Pulmonary artery endothelial cell (primary cell): ENCODE measurements at regions not wholly inside any gene's neighbourhood (a gene's known extent, or its start where the extent isn't known, plus 50 kb on each side); places are given as distances from the start of the nearest gene placed in this dataset.
"Not testable (repeated sequence)": the region's sequence is repeated elsewhere in the genome, so short reads cannot be mapped to it uniquely, and the experiment has no call there.

ENCODE experiments used
- DNase-seq: peaks from one replicate; pipeline ENCODE4 v3.0.0-alpha.2; 2011; ENCODE audit warnings: low read depth, low spot score

- no peak for DNase-seq
These were observed 104.8 kb upstream of the ZNF648 start for GRCh38 chr1:182166321-182166720.

GRCh38 chr1:182164273-182164672, 102.8 kb upstream of the ZNF648 start:
- no peak for DNase-seq

- no peak for DNase-seq
These were observed 102.3 kb upstream of the ZNF648 start for GRCh38 chr1:182163821-182164223.

- no peak for DNase-seq
These were observed 97.9 kb upstream of the ZNF648 start for GRCh38 chr1:182159443-182159842.

DNA sequence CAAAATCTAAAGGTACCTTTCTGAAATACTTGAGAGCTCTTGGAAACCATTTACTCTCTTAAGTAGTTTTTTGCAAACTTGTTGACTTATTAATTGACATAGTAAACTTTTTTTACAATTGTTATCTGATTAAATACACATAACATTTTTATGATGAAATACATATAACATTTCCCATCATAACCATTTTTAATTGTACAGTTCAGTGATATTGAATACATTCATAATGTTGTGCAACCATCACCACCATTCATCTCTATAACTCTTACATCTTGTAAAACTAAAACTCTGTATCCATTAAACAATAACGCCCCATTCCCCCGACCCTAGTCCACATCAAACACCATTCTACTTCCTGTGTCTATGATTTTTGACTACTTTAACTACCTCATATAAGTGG, 95.7 kb upstream of the ZNF648 start:
- DNase-seq: no peak

GRCh38 chr1:182154425-182154824, 92.9 kb upstream of the ZNF648 start:
- DNase-seq: not testable (repeated sequence)

GRCh38 chr1:182149411-182149965, 88.0 kb upstream of the ZNF648 start:
- DNase-seq: no peak

DNA sequence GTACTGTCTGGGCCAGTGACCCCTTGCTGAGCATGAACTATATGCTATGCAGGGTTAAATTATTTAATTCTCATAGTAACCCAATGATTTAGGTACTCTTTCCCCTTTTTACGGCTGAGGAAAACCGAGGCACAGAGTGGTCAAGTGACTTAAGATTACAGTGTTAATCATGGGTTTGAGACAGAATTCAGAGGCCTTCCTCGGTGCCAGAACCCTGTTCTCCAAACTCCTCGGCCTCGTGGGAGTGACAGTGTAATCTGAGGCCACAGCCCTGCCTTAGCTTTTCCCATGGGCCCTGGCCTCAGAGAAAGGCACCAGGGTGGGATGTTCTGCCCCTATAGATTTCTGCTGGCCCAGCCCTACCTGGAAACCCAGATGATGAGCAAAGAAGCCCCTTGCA, 86.4 kb upstream of the ZNF648 start:
- DNase-seq: no peak

DNA sequence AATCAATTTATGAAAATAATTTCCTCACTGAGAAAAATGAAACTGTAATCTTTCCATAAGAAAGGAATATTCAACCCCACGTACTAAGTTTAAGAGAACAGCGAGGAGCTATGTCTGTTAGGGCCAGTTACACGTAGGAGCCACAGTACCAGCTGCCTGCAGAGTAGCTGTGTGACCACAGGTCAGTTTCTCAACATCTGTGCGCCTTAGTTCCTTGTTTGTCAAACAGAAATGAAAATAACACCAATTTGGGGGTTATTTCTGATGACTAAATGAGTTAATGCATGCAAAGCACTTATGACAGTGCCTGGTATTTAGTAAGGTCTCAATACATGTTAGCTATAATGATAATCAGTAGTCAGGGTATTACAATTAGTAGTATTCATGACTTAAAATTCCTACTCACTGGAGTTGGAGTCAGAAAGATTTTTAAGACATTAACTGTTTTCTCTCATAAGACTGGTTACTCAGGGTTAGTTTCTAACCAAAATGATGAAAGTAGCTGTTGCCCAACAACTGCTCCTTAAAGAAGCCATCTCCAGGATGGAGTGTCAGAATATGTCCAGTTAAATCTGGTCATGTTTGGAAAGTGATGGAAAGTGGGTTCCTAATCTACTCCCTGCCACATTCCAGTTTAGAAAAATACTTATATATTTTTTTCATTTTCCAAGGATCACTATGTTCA, 85.8 kb upstream of the ZNF648 start:
- no peak for DNase-seq

DNA sequence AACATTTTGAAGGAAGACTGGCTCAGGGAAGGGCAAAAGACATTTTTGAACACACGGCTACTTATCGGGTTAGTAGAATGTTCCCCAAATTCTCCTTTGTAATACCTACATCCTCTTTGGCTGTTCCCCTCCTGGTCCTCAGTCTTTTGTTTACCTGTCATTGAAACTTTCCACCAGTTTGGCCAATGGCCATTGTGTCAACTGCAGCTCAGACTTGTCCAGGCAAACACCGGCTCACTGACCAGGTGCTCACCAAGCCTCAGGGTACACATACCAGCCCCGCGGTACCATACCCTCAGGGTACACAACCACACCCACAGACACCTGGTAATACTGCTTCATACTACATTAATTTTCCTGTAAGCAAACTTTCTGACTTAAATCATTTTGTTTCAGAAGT, 84.8 kb upstream of the ZNF648 start:
- no peak for DNase-seq

DNA sequence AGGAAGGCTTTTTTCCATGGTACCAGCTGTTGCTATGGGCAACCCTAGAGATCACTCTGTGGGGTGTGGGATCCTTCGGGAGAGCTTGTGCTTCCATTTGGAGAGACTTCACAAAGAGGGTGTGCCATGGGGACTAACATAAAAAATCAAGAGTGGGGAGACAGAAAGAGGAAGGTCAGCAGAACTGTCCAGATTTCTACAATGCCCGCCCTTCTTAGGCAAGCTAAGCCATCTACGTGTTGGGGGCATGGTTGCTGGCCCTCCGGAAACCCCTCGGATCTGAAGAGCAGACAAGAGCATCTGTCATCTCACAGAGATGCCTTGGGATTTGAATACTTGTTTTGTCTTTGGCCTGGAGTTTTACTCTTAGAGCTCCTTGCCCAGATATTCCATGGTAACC, 83.9 kb upstream of the ZNF648 start:
- no peak for DNase-seq

DNA sequence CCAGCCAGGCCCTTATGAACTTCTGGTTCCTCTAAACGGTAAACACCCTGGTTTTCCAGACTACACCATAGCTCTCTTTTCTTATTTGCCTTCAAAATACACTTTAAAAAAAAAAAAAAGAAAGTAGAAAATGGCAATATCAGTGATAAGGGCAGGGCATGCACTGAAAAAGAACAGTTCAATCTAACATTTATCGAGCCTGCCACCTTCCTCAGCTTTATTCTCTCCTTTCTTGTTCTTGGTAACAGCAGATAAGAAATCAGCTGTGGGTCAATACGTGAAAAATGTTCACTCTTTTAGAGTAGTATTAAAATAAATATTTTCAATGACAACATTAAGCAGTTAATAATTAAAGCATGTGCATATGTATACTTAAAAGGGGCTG, 83.1 kb upstream of the ZNF648 start:
- no peak for DNase-seq

- no peak for DNase-seq
These were observed 82.5 kb upstream of the ZNF648 start for GRCh38 chr1:182143825-182144645.

- DNase-seq: peak; percentile 39
These were observed 81.7 kb upstream of the ZNF648 start for GRCh38 chr1:182143154-182143657.

DNA sequence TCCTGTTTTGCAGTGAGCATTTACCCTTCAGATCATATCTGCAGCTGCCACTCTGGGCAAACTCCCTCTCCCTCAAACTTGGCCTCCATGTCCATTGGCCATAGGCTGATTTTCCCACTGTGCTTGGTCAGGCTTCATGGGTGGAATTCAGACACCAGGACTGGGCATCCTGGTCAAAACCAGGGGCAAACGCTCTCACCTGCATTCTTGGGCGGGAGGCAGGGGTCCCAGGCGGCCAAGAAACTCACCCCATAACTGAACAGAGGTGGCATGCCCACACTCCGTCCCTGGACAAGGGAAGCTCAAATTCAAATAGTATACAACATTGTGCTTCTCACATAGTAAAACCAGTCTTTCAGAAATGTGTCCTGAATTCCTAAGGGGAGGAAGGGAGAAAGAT, 81.1 kb upstream of the ZNF648 start:
- no peak for DNase-seq

- no peak for DNase-seq
These were observed 79.5 kb upstream of the ZNF648 start for GRCh38 chr1:182141040-182141439.

DNA sequence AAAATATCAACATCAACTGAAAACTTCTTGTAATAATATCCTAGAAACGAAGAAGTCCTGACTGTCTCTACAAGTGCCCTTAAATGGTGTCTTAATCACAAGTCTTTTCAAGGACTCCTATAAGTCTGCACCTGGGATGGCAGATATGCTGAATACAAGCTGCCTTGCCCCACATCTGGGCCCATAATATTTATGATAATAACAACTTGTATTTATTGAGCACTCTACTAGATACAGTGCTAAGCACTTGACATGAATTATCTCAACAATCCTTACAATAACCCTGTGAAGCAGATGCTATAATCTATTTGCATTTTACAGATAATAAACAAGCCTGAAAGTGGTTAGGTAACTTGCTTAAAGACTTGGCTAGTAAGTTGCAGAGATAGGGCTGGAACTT, 78.0 kb upstream of the ZNF648 start:
- DNase-seq: no peak

DNA sequence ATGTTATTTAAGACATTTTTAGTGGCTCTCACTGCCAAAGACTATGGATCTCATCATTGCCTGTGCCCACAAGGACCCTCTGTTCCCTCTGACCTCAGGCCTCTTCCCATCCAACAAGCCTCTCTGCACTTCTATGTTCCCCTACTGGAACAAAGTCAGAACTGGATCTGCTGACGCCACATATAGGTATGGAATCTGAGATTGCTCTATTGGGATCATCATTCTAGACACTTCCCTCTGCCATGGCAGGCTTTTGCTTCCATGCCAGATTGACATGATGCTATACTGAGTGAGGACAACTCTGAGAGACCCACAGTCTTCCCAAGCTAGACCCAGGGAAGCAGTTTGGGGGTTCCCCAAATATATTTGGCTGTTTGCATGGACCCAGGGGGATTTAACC, 76.0 kb upstream of the ZNF648 start:
- no peak for DNase-seq

- no peak for DNase-seq
These were observed 74.4 kb upstream of the ZNF648 start for GRCh38 chr1:182135946-182136345.

GRCh38 chr1:182134257-182134656, 72.7 kb upstream of the ZNF648 start:
- DNase-seq: no peak

GRCh38 chr1:182133181-182133580, 71.7 kb upstream of the ZNF648 start:
- no peak for DNase-seq

DNA sequence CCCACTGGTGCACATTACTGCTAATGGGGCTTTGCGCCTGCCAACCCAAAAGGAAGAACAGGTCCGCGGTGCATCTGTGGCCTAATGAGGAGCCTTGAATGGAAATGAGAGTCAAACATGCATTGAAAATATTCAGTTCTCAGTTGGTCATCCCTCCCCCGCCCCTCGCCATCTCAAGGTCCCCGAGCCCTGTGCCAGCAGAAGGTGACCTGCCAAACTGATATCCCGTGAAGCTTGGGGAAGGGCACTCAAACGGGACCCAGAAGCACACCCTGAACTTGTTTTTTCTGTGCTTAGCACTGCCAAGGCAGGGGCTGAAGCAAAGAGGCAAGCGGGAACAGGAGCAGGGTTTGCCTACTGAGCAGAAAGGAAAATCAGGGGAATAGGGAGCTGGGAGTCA, 67.9 kb upstream of the ZNF648 start:
- DNase-seq: no peak

GRCh38 chr1:182128502-182128901, 67.0 kb upstream of the ZNF648 start:
- no peak for DNase-seq
